ENCODE measurements at regions not wholly inside any gene's neighbourhood (a gene's known extent, or its start where the extent isn't known, plus 50 kb on each side); places are given as distances from the start of the nearest gene placed in this dataset.
A peak's percentile ranks its signal among the peaks of the same experiment; 100 is the strongest.

GRCh38 chr15:77706482-77707244 is 74.0 kb upstream of the LINGO1 start:
- DNase-seq (ENCODE audit: low read depth) = no peak
- in situ Hi-C loops (cut with HindIII; ENCODE audit: low sequenced_read_pairs) = no loop called here
- no peak for TF ChIP-seq CTCF (IDR thresholded peaks at IDR 0.05; ENCODE audit: low read depth, low read length, missing control alignments)
- no peak overlapping the region for H3K4me3 ChIP-seq (ENCODE audit: low read depth, low read length)

- DNase-seq (ENCODE audit: low read depth) = peak; percentile 11
- in situ Hi-C loops (cut with HindIII; ENCODE audit: low sequenced_read_pairs) = loop anchor here (5.0 kb wide), 1 partner anchor 45 kb away; no protein-coding TSS in a partner anchor
- no peak overlapping the region for H3K4me3 ChIP-seq (ENCODE audit: low read depth, low read length)
- no peak for TF ChIP-seq CTCF (IDR thresholded peaks at IDR 0.05; ENCODE audit: low read depth, low read length, missing control alignments)
Observed at GRCh38 chr15:77702211-77702957, 69.7 kb upstream of the LINGO1 start.

- no peak for DNase-seq (ENCODE audit: low read depth)
- in situ Hi-C loops (cut with HindIII; ENCODE audit: low sequenced_read_pairs) = no loop called here
- TF ChIP-seq CTCF (IDR thresholded peaks at IDR 0.05; ENCODE audit: low read depth, low read length, missing control alignments) = no peak
- H3K4me3 ChIP-seq (ENCODE audit: low read depth, low read length) = no peak overlapping the region
Observed at GRCh38 chr15:77698481-77698880, 65.8 kb upstream of the LINGO1 start.

GRCh38 chr15:77697893-77698292 is 65.2 kb upstream of the LINGO1 start:
- H3K4me3 ChIP-seq (ENCODE audit: low read depth, low read length) = no peak overlapping the region
- in situ Hi-C loops (cut with HindIII; ENCODE audit: low sequenced_read_pairs) = no loop called here
- DNase-seq (ENCODE audit: low read depth) = no peak
- TF ChIP-seq CTCF (IDR thresholded peaks at IDR 0.05; ENCODE audit: low read depth, low read length, missing control alignments) = no peak

GRCh38 chr15:77696871-77697270 is 64.2 kb upstream of the LINGO1 start:
- DNase-seq (ENCODE audit: low read depth) = no peak
- in situ Hi-C loops (cut with HindIII; ENCODE audit: low sequenced_read_pairs) = no loop called here
- H3K4me3 ChIP-seq (ENCODE audit: low read depth, low read length) = no peak overlapping the region
- TF ChIP-seq CTCF (IDR thresholded peaks at IDR 0.05; ENCODE audit: low read depth, low read length, missing control alignments) = no peak

GRCh38 chr15:77695961-77696582 is 63.4 kb upstream of the LINGO1 start:
- DNase-seq (ENCODE audit: low read depth) = no peak
- in situ Hi-C loops (cut with HindIII; ENCODE audit: low sequenced_read_pairs) = no loop called here
- no peak overlapping the region for H3K4me3 ChIP-seq (ENCODE audit: low read depth, low read length)
- no peak for TF ChIP-seq CTCF (IDR thresholded peaks at IDR 0.05; ENCODE audit: low read depth, low read length, missing control alignments)

Measured in astrocyte of the cerebellum (primary cell).